ENCODE measurements at regions not wholly inside any gene's neighbourhood (a gene's known extent, or its start where the extent isn't known, plus 50 kb on each side); places are given as distances from the start of the nearest gene placed in this dataset.

GRCh38 chr7:155388561-155388960, 69.4 kb upstream of the EN2 start:
- no peak for TF ChIP-seq REST (IDR thresholded peaks at IDR 0.05; ENCODE audit: low read depth)
- no peak for TF ChIP-seq FOXM1 (IDR thresholded peaks at IDR 0.05; ENCODE audit: borderline replicate concordance, low read depth)
- TF ChIP-seq CEBPB (IDR thresholded peaks at IDR 0.05): no peak
- no peak for TF ChIP-seq EP300 (IDR thresholded peaks at IDR 0.05; ENCODE audit: borderline replicate concordance)
- TF ChIP-seq EGR1 (IDR thresholded peaks at IDR 0.05): no peak
